ENCODE measurements at regions not wholly inside any gene's neighbourhood (a gene's known extent, or its start where the extent isn't known, plus 50 kb on each side); places are given as distances from the start of the nearest gene placed in this dataset.

- no peak for TF ChIP-seq ZSCAN29 (IDR thresholded peaks at IDR 0.05)
- no peak for TF ChIP-seq RELA (IDR thresholded peaks at IDR 0.05; ENCODE audit: borderline replicate concordance, partially characterized antibody)
- TF ChIP-seq ZBTB33 (IDR thresholded peaks at IDR 0.05), result no peak
- TF ChIP-seq MAX (IDR thresholded peaks at IDR 0.05; ENCODE audit: low read depth, low read length), result no peak
- no peak for TF ChIP-seq POLR2AphosphoS5 (IDR thresholded peaks at IDR 0.05; ENCODE audit: low read length)
- TF ChIP-seq, protein P1, sequence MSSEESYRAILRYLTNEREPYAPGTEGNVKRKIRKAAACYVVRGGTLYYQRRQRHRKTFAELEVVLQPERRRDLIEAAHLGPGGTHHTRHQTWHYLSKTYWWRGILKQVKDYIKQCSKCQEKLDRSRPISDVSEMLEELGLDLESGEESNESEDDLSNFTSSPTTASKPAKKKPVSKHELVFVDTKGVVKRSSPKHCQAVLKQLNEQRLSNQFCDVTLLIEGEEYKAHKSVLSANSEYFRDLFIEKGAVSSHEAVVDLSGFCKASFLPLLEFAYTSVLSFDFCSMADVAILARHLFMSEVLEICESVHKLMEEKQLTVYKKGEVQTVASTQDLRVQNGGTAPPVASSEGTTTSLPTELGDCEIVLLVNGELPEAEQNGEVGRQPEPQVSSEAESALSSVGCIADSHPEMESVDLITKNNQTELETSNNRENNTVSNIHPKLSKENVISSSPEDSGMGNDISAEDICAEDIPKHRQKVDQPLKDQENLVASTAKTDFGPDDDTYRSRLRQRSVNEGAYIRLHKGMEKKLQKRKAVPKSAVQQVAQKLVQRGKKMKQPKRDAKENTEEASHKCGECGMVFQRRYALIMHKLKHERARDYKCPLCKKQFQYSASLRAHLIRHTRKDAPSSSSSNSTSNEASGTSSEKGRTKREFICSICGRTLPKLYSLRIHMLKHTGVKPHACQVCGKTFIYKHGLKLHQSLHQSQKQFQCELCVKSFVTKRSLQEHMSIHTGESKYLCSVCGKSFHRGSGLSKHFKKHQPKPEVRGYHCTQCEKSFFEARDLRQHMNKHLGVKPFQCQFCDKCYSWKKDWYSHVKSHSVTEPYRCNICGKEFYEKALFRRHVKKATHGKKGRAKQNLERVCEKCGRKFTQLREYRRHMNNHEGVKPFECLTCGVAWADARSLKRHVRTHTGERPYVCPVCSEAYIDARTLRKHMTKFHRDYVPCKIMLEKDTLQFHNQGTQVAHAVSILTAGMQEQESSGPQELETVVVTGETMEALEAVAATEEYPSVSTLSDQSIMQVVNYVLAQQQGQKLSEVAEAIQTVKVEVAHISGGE (CRISPR knock-in tag; IDR thresholded peaks at IDR 0.05), result no peak
- TF ChIP-seq NFXL1 (IDR thresholded peaks at IDR 0.05; ENCODE audit: borderline replicate concordance), result no peak
- no peak for TF ChIP-seq SMARCA5 (IDR thresholded peaks at IDR 0.05)
These were observed 332.1 kb upstream of the SOX11 start (continued) for GRCh38 chr2:5360081-5360480.

All from GM12878 (cell line).